ENCODE measurements at regions not wholly inside any gene's neighbourhood (a gene's known extent, or its start where the extent isn't known, plus 50 kb on each side); places are given as distances from the start of the nearest gene placed in this dataset.

DNA sequence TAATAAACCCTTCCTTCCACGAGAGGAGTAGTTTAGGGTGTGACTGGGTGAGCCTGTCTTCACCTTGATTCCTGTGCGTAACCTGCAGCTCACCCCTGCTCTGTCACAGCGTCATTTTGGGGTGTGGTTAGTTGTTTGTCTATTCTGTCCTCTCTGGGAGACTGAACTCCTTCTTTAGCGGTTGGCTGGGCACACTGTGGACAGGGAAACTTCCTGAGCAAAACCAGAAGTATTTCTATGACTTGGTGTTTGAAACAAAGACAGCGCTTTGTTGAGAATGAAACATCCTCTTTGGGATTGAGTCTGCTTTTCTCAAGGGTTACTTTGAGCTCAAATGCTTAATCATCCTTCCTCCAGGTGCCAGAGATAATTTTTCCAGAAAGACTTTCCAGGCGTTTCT, 270.7 kb downstream of the HRH4 start:
- WGBS, 4 donors: 51 to 68% (median 57%) methylated on average over 6 of the region's 6 CpGs
- no peak for DNase-seq
- Histone ChIP-seq H3K9me3 (replicated peaks in 1 of 3) (no peaks in the 10 kb centered on the region), H3K27ac (no peak overlapping the region), H3K4me1 (replicated peaks in 1 of 2) (peaks cover 0 to 3% of the 10 kb centered on the region in 2 donors), H3K36me3 (replicated peaks in 1 of 2) (no peaks in the 10 kb centered on the region), H3K27me3 (peaks cover 14% of the 10 kb centered on the region), H3K4me3 (no peak overlapping the region)
- TF ChIP-seq, protein P1, sequence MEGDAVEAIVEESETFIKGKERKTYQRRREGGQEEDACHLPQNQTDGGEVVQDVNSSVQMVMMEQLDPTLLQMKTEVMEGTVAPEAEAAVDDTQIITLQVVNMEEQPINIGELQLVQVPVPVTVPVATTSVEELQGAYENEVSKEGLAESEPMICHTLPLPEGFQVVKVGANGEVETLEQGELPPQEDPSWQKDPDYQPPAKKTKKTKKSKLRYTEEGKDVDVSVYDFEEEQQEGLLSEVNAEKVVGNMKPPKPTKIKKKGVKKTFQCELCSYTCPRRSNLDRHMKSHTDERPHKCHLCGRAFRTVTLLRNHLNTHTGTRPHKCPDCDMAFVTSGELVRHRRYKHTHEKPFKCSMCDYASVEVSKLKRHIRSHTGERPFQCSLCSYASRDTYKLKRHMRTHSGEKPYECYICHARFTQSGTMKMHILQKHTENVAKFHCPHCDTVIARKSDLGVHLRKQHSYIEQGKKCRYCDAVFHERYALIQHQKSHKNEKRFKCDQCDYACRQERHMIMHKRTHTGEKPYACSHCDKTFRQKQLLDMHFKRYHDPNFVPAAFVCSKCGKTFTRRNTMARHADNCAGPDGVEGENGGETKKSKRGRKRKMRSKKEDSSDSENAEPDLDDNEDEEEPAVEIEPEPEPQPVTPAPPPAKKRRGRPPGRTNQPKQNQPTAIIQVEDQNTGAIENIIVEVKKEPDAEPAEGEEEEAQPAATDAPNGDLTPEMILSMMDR (IDR thresholded peaks at IDR 0.05): no peak
- TF ChIP-seq POLR2A (IDR thresholded peaks at IDR 0.05): no peak
- intact Hi-C loops (cut with DNase I): no loop called here

DNA sequence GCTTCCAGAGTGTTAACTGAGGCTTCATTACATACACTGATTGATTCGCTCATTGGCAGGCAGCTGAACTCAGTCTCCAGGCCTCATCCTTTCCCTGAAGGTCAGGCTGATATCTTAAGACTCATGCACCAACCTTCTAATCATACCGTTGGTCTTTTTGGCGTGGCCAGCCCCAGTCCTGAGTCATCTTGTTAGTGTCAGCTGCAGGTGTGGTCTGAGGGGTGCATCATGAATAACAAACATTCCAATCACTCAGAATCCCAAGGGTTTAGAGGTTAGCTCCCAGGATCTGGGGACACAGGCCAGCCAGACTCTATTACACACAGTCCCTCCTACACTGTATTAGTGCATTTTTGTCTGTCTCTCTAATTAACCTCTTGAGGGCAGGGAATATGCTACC, 271.5 kb downstream of the HRH4 start:
- TF ChIP-seq POLR2A (IDR thresholded peaks at IDR 0.05): no peak
- TF ChIP-seq, protein P1 (IDR thresholded peaks at IDR 0.05): no peak
- Histone ChIP-seq H3K4me1 (replicated peaks in 1 of 2) (no peaks in the 10 kb centered on the region), H3K27ac (no peak overlapping the region), H3K36me3 (replicated peaks in 1 of 2) (no peaks in the 10 kb centered on the region), H3K27me3 (peaks cover 14% of the 10 kb centered on the region), H3K9me3 (replicated peaks in 1 of 3) (no peaks in the 10 kb centered on the region), H3K4me3 (no peak overlapping the region)
- intact Hi-C loops (cut with DNase I): no loop called here
- 37 to 56% (median 48%) methylated on average over 3 of the region's 3 CpGs for WGBS, 4 donors
- no peak for DNase-seq

GRCh38 chr18:24734058-24734457, 273.6 kb downstream of the HRH4 start:
- peak in 1 of 7 donors; percentile 4 for DNase-seq
- Histone ChIP-seq H3K4me3 (no peak overlapping the region), H3K27ac (no peak overlapping the region), H3K9me3 (replicated peaks in 1 of 3) (no peaks in the 10 kb centered on the region), H3K4me1 (replicated peaks in 1 of 2) (no peaks in the 10 kb centered on the region), H3K27me3 (peaks cover 9% of the 10 kb centered on the region), H3K36me3 (replicated peaks in 1 of 2) (no peaks in the 10 kb centered on the region)
- WGBS, 4 donors: 59 to 66% (median 63%) methylated on average over 11 of the region's 11 CpGs
- intact Hi-C loops (cut with DNase I): no loop called here
- TF ChIP-seq, protein P1 (IDR thresholded peaks at IDR 0.05): no peak
- no peak for TF ChIP-seq POLR2A (IDR thresholded peaks at IDR 0.05)

DNA sequence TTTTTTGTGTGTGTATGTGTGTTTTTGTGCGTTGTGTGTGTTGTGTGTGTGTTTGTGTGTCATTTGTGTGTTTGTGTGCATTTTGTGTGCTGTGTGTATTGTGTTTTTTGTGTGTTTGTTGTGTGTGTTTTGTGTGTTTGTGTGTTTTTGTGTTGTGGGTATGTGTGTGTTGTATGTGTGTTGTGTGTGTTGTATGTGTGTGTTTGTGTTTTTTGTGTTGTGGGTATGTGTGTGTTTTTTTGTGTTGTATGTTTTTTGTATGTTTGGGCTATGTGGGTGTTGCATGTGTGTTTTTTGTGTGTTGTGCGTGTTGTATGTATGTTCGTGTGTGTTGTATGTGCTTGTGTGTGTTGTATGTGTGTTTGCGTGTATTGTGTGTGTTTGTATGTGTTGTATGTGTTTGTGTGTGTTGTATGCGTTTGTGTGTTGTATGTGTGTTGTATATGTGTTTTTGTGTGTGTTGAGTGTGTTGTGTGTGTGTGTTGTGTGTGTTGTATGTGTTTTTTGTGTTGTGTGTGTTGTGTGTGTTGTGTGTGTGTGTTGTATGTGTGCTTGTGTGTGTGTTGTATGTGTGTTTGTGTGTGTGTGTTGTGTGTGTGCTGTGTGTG, 275.3 kb downstream of the HRH4 start:
- 76 to 89% (median 83%) methylated on average over 5 of the region's 5 CpGs for WGBS, 4 donors
- no peaks in the 10 kb centered on the region for H3K4me1 ChIP-seq (replicated peaks in 1 of 2)
- no peak overlapping the region for H3K27ac ChIP-seq
- intact Hi-C loops (cut with DNase I): no loop called here
- no peak for DNase-seq
- H3K9me3 ChIP-seq (replicated peaks in 1 of 3): no peaks in the 10 kb centered on the region
- H3K27me3 ChIP-seq: peaks cover 9% of the 10 kb centered on the region
- TF ChIP-seq, protein P1 (IDR thresholded peaks at IDR 0.05): no peak
- H3K36me3 ChIP-seq (replicated peaks in 1 of 2): no peaks in the 10 kb centered on the region
- no peak overlapping the region for H3K4me3 ChIP-seq

All from adrenal gland (tissue), 9 donors.